ENCODE measurements at regions not wholly inside any gene's neighbourhood (a gene's known extent, or its start where the extent isn't known, plus 50 kb on each side); places are given as distances from the start of the nearest gene placed in this dataset.

- H3K27me3 Mint-ChIP-seq: no peaks in the 10 kb centered on the region
- ATAC-seq (ENCODE audit: poor library complexity) (no peak), DNase-seq (peak in 1 of 14 experiments; percentile 7)
- H3K27ac Mint-ChIP-seq: no peak overlapping the region
- TF ChIP-seq CTCF (IDR thresholded peaks at IDR 0.05): no peak
- CTCF ChIA-PET: no interaction called here
- no peak overlapping the region for H3K4me3 Mint-ChIP-seq
- H3K4me1 ChIP-seq (ENCODE audit: insufficient read depth, low read length): no peaks in the 10 kb centered on the region
- H3K27ac ChIP-seq (ENCODE audit: low read depth in 1 of 2, low read length in 2 of 2): no peak overlapping the region
- peaks cover 0 to 15% of the 10 kb centered on the region in 2 experiments for H3K9me3 ChIP-seq (ENCODE audit: control insufficient read depth in 1 of 2, insufficient read depth in 1 of 2, low read length in 2 of 2)
- no peaks in the 10 kb centered on the region for H3K4me1 Mint-ChIP-seq (ENCODE audit: low read depth)
- POLR2A ChIA-PET: no interaction called here
- H3K27me3 ChIP-seq (ENCODE audit: control insufficient read depth in 1 of 2, insufficient read depth in 2 of 2, low read length in 2 of 2): no peaks in the 10 kb centered on the region
- peaks cover 5% of the 10 kb centered on the region for H3K9me3 Mint-ChIP-seq
- no peak overlapping the region for H3K4me3 ChIP-seq (ENCODE audit: low read length)
- H3K36me3 Mint-ChIP-seq (ENCODE audit: low read depth): no peaks in the 10 kb centered on the region
- no peaks in the 10 kb centered on the region for H3K36me3 ChIP-seq (ENCODE audit: insufficient read depth, low read length)
- intact Hi-C loops (cut with DNase I, micrococcal nuclease): no loop called here
These were observed 1141.3 kb downstream of the BRINP3 start for GRCh38 chr1:189336115-189337100.

- DNase-seq: no peak
- ChIA-PET POLR2A (no interaction called here), CTCF (no interaction called here)
- TF ChIP-seq CTCF (IDR thresholded peaks at IDR 0.05): no peak
- no peak overlapping the region for H3K4me3 ChIP-seq (ENCODE audit: low read length)
- H3K27me3 ChIP-seq (ENCODE audit: control insufficient read depth in 1 of 2, insufficient read depth in 2 of 2, low read length in 2 of 2): no peaks in the 10 kb centered on the region
- no peaks in the 10 kb centered on the region for H3K27me3 Mint-ChIP-seq
- H3K27ac ChIP-seq (ENCODE audit: low read depth in 1 of 2, low read length in 2 of 2): no peak overlapping the region
- no peaks in the 10 kb centered on the region for H3K36me3 ChIP-seq (ENCODE audit: insufficient read depth, low read length)
- intact Hi-C loops (cut with DNase I, micrococcal nuclease): no loop called here
- no peaks in the 10 kb centered on the region for H3K36me3 Mint-ChIP-seq (ENCODE audit: low read depth)
- no peaks in the 10 kb centered on the region for H3K9me3 ChIP-seq (ENCODE audit: control insufficient read depth in 1 of 2, insufficient read depth in 1 of 2, low read length in 2 of 2)
- no peak overlapping the region for H3K27ac Mint-ChIP-seq
- no peaks in the 10 kb centered on the region for H3K4me1 Mint-ChIP-seq (ENCODE audit: low read depth)
- no peaks in the 10 kb centered on the region for H3K4me1 ChIP-seq (ENCODE audit: insufficient read depth, low read length)
- ATAC-seq (ENCODE audit: poor library complexity): no peak
- no peak overlapping the region for H3K4me3 Mint-ChIP-seq
- H3K9me3 Mint-ChIP-seq: no peaks in the 10 kb centered on the region
These were observed 1128.1 kb downstream of the BRINP3 start for GRCh38 chr1:189349607-189350006.

- Histone ChIP-seq H3K27me3 (ENCODE audit: control insufficient read depth in 1 of 2, insufficient read depth in 2 of 2, low read length in 2 of 2) (no peaks in the 10 kb centered on the region), H3K36me3 (ENCODE audit: insufficient read depth, low read length) (no peaks in the 10 kb centered on the region), H3K27ac (ENCODE audit: low read depth in 1 of 2, low read length in 2 of 2) (no peak overlapping the region), H3K4me1 (ENCODE audit: insufficient read depth, low read length) (no peaks in the 10 kb centered on the region), H3K4me3 (ENCODE audit: low read length) (no peak overlapping the region), H3K9me3 (ENCODE audit: control insufficient read depth in 1 of 2, insufficient read depth in 1 of 2, low read length in 2 of 2) (peaks cover 0 to 6% of the 10 kb centered on the region in 2 experiments)
- no peak for TF ChIP-seq CTCF (IDR thresholded peaks at IDR 0.05)
- POLR2A ChIA-PET: no interaction called here
- Mint-ChIP-seq H3K36me3 (ENCODE audit: low read depth) (no peaks in the 10 kb centered on the region), H3K27me3 (no peaks in the 10 kb centered on the region), H3K4me1 (ENCODE audit: low read depth) (no peaks in the 10 kb centered on the region), H3K9me3 (no peaks in the 10 kb centered on the region), H3K4me3 (no peak overlapping the region), H3K27ac (no peak overlapping the region)
- CTCF ChIA-PET: no interaction called here
- no peak for DNase-seq
- intact Hi-C loops (cut with DNase I, micrococcal nuclease): no loop called here
- no peak for ATAC-seq (ENCODE audit: poor library complexity)
These were observed 1126.6 kb downstream of the BRINP3 start for GRCh38 chr1:189350983-189351616.
